HCT116 (cell line): ENCODE measurements at regions not wholly inside any gene's neighbourhood (a gene's known extent, or its start where the extent isn't known, plus 50 kb on each side); places are given as distances from the start of the nearest gene placed in this dataset.

Source experiments
- ATAC-seq: fragments of 200-7000 bp; cut with Tn5 transposase; 2 replicates; pipeline ENCODE4 v1.9.1; 2020; ENCODE audit warnings: mild to moderate bottlenecking, moderate library complexity
- BruUV-seq: library from RNA; stranded (reverse); fragments of 400-500 nt; replicated peaks from 2 replicates; lab custom pipeline; 2021; lab: Mats Ljungman, UMichigan
- CTCF ChIA-PET: fragments of 300-600 bp; sonication (Branson Sonifier 250); formaldehyde crosslinking; loops from one replicate; lab custom pipeline; 2021; ENCODE audit warnings: antibody characterized with exemption; lab: Charles Lee
- POLR2A ChIA-PET: fragments of 300-600, 350-600 bp; sonication (Branson Sonifier 250); formaldehyde crosslinking; loops from one replicate; lab custom pipeline; 2021; ENCODE audit warnings: antibody characterized with exemption; lab: Charles Lee
- RAD21 ChIA-PET, 2 experiments: fragments of 300-600 bp; sonication (Branson Sonifier 250); formaldehyde crosslinking; loops; one replicate each; lab custom pipeline; 2023; ENCODE audit warnings: low total read pairs in 2 of 2; ENCODE audit not compliant: uncharacterized antibody in 2 of 2, unreplicated experiment in 2 of 2, low non-redundant PET in 1 of 2; lab: Charles Lee
- DNase-seq: peaks from one replicate; pipeline ENCODE4 v3.0.0-alpha.2; 2010; ENCODE audit warnings: low read depth, low spot score
- H2AFZ ChIP-seq: fragments of 200-600 bp; shearing (Covaris generic), sonication (generic); 2 replicates; pipeline ENCODE4 v1.6.1; 2017; ENCODE audit warnings: low read depth, mixed run types, mixed read lengths, antibody characterized with exemption, low read length; ENCODE audit not compliant: poor library complexity, severe bottlenecking
- H3K27ac ChIP-seq: 2 replicates; pipeline ENCODE4 v1.5.1; 2012; ENCODE audit warnings: low read depth, low read length
- H3K27me3 ChIP-seq: fragments of 200-600 bp; sonication (generic); 2 replicates; pipeline ENCODE4 v1.6.1; 2016; ENCODE audit warnings: mixed run types, low read length, mixed read lengths; ENCODE audit not compliant: insufficient read depth
- H3K36me3 ChIP-seq, 2 experiments: fragments of 200-500 bp in 1 of 2; fragments of 200-600 bp in 1 of 2; sonication (Bioruptor generic) in 1 of 2; sonication (generic) in 1 of 2; 2 replicates each; pipeline versions ENCODE4 v1.5.1 to v1.6.1; 2014 to 2016; ENCODE audit warnings: low read length in 2 of 2, inconsistent platforms in 1 of 2, mixed read lengths in 1 of 2, mixed run types in 1 of 2; ENCODE audit not compliant: insufficient read depth in 2 of 2, control insufficient read depth in 1 of 2
- H3K4me1 ChIP-seq, 2 experiments: fragments of 200-600 bp in 1 of 2; sonication (generic) in 1 of 2; 2 replicates each; pipeline versions ENCODE4 v1.5.1 to v1.6.1; 2012 to 2017; ENCODE audit warnings: low read length in 2 of 2, inconsistent platforms in 1 of 2, mild to moderate bottlenecking in 1 of 2, mixed read lengths in 1 of 2, mixed run types in 1 of 2, moderate library complexity in 1 of 2; ENCODE audit not compliant: insufficient read depth in 2 of 2, control insufficient read depth in 1 of 2
- H3K4me2 ChIP-seq: fragments of 200-600 bp; sonication (generic); 2 replicates; pipeline ENCODE4 v1.6.1; 2017; ENCODE audit warnings: mixed run types, low read length, mixed read lengths
- H3K4me3 ChIP-seq, 2 experiments: fragments of 200-600 bp in 1 of 2; sonication (generic) in 1 of 2; replicated peaks in 1 of 2; 2 replicates each; pipeline ENCODE4 v1.5.1; 2011 to 2016; ENCODE audit warnings: low read length in 2 of 2, control low read depth in 1 of 2, low read depth in 1 of 2, mild to moderate bottlenecking in 1 of 2, mixed read lengths in 1 of 2, mixed run types in 1 of 2
- H3K79me2 ChIP-seq: fragments of 200-600 bp; sonication (generic); 2 replicates; pipeline ENCODE4 v1.6.1; 2017; ENCODE audit warnings: mild to moderate bottlenecking, mixed run types, low read length, moderate library complexity, mixed read lengths; ENCODE audit not compliant: insufficient read depth
- H3K9ac ChIP-seq: fragments of 200-600 bp; sonication (generic); 2 replicates; pipeline ENCODE4 v1.6.1; 2016; ENCODE audit warnings: low read length, mixed read lengths
- H3K9me2 ChIP-seq: fragments of 200-600 bp; sonication (generic), shearing (Covaris generic); 2 replicates; pipeline ENCODE4 v1.6.1; 2017; ENCODE audit warnings: mixed run types, mild to moderate bottlenecking, moderate library complexity; ENCODE audit not compliant: insufficient read depth
- H3K9me3 ChIP-seq, 2 experiments: fragments of 200-500 bp in 1 of 2; fragments of 200-600 bp in 1 of 2; sonication (Bioruptor generic) in 1 of 2; sonication (generic) in 1 of 2; 2 replicates each; pipeline ENCODE4 v1.6.1; 2014 to 2017; ENCODE audit warnings: low read length in 2 of 2, mixed read lengths in 2 of 2, inconsistent platforms in 1 of 2, low read depth in 1 of 2, mild to moderate bottlenecking in 1 of 2, mixed run types in 1 of 2, moderate library complexity in 1 of 2; ENCODE audit not compliant: control insufficient read depth in 1 of 2, insufficient read depth in 1 of 2
- H4K20me1 ChIP-seq: fragments of 200-600 bp; sonication (generic), shearing (Covaris generic); 2 replicates; pipeline ENCODE4 v1.6.1; 2017; ENCODE audit warnings: mixed run types, mild to moderate bottlenecking, moderate library complexity; ENCODE audit not compliant: insufficient read depth
- CEBPB ChIP-seq: IDR thresholded peaks from 2 replicates; pipeline ENCODE4 v1.6.1; 2012; ENCODE audit warnings: low read depth
- EGR1 ChIP-seq: IDR thresholded peaks from 2 replicates; pipeline ENCODE4 v1.6.1; 2012; ENCODE audit warnings: low read depth
- EZH2 ChIP-seq: fragments of 200-600 bp; sonication (generic); IDR thresholded peaks from 2 replicates; pipeline ENCODE4 v1.6.1; 2017; ENCODE audit warnings: antibody characterized with exemption, mixed run types
- RAD21 ChIP-seq: IDR thresholded peaks from 2 replicates; pipeline ENCODE4 v1.6.1; 2012; ENCODE audit warnings: low read depth, mild to moderate bottlenecking
- REST ChIP-seq: IDR thresholded peaks from 2 replicates; pipeline ENCODE4 v1.6.1; 2012; ENCODE audit warnings: low read depth
- SIN3A ChIP-seq: IDR thresholded peaks from 2 replicates; pipeline ENCODE4 v1.6.1; 2012; ENCODE audit warnings: low read depth
- SP1 ChIP-seq: IDR thresholded peaks from 2 replicates; pipeline ENCODE4 v1.6.1; 2012; ENCODE audit warnings: low read depth
- ZFX ChIP-seq: fragments of 450-650 bp; IDR thresholded peaks from 2 replicates; pipeline ENCODE4 v1.6.1; 2017
- ZNF274 ChIP-seq: fragments of 200-500 bp; sonication (Bioruptor generic); IDR thresholded peaks from 2 replicates; pipeline ENCODE4 v1.6.1; 2014; ENCODE audit warnings: mild to moderate bottlenecking, low read depth, low read length, inconsistent platforms
- intact Hi-C: fragments of 100-400 bp; cut with micrococcal nuclease; formaldehyde crosslinking; loops from 2 replicates; pipeline ENCODE4 v1.10.0; 2022
- TF ChIP-seq, protein P1 (sequence below): IDR thresholded peaks from 2 replicates; pipeline ENCODE4 v1.6.1; 2012

- ChIA-PET POLR2A (no interaction called here), RAD21 (no interaction called here), CTCF (no interaction called here)
- DNase-seq (no peak), ATAC-seq (no peak)
- intact Hi-C loops = no loop called here
- no peak overlapping the region for H3K27ac ChIP-seq
- TF ChIP-seq EZH2 = no peak
- no peak for TF ChIP-seq SP1
- TF ChIP-seq REST = no peak
- no peak for TF ChIP-seq CEBPB
- TF ChIP-seq ZFX = no peak
- no peak for TF ChIP-seq ZNF274
- TF ChIP-seq, protein P1, sequence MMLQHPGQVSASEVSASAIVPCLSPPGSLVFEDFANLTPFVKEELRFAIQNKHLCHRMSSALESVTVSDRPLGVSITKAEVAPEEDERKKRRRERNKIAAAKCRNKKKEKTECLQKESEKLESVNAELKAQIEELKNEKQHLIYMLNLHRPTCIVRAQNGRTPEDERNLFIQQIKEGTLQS = no peak
- H3K36me3 ChIP-seq = no peaks in the 10 kb centered on the region
- H3K27me3 ChIP-seq = peaks cover 9% of the 10 kb centered on the region; the same call in 1 of the 2 replicates
- H3K4me3 ChIP-seq = no peak overlapping the region
- H2AFZ ChIP-seq = no peak overlapping the region
- H3K9me2 ChIP-seq = no peaks in the 10 kb centered on the region
- BruUV-seq = no TSS peak
- H3K9me3 ChIP-seq = no peaks in the 10 kb centered on the region
- no peaks in the 10 kb centered on the region for H3K4me1 ChIP-seq
- no peaks in the 10 kb centered on the region for H4K20me1 ChIP-seq
- H3K79me2 ChIP-seq = no peaks in the 10 kb centered on the region
- H3K4me2 ChIP-seq = no peak overlapping the region
- no peak overlapping the region for H3K9ac ChIP-seq
Observed at GRCh38 chr5:111942201-111942600, 185.2 kb upstream of the NREP start.

GRCh38 chr5:111937094-111937493 is 180.1 kb upstream of the NREP start:
- DNase-seq (no peak), ATAC-seq (no peak)
- Histone ChIP-seq H3K4me1 (no peaks in the 10 kb centered on the region), H3K36me3 (no peaks in the 10 kb centered on the region), H3K27me3 (no peaks in the 10 kb centered on the region; the same call in 1 of the 2 replicates), H3K79me2 (no peaks in the 10 kb centered on the region), H3K27ac (no peak overlapping the region), H3K9me3 (no peaks in the 10 kb centered on the region), H3K4me3 (no peak overlapping the region), H2AFZ (no peak overlapping the region), H3K9ac (no peak overlapping the region), H3K9me2 (no peaks in the 10 kb centered on the region), H4K20me1 (no peaks in the 10 kb centered on the region), H3K4me2 (no peak overlapping the region)
- ChIA-PET RAD21 (no interaction called here), CTCF (no interaction called here), POLR2A (no interaction called here)
- BruUV-seq = no TSS peak
- intact Hi-C loops = no loop called here
- no peak for TF ChIP-seq EGR1
- no peak for TF ChIP-seq RAD21
- no peak for TF ChIP-seq CEBPB
- no peak for TF ChIP-seq SIN3A
